ENCODE measurements at regions not wholly inside any gene's neighbourhood (a gene's known extent, or its start where the extent isn't known, plus 50 kb on each side); places are given as distances from the start of the nearest gene placed in this dataset.

- TF ChIP-seq CTCF (IDR thresholded peaks at IDR 0.05 in 8 of 11, conservative IDR thresholded peaks at IDR 0.05 in 3 of 11): no peak
- no peak for TF ChIP-seq POLR2A (IDR thresholded peaks at IDR 0.05)
- no peak for TF ChIP-seq POLR2AphosphoS5 (IDR thresholded peaks at IDR 0.05)
Observed at GRCh38 chr7:155963356-155963755, 151.1 kb upstream of the SHH start.
